Retina (tissue), 1 donor: ENCODE measurements at regions not wholly inside any gene's neighbourhood (a gene's known extent, or its start where the extent isn't known, plus 50 kb on each side); places are given as distances from the start of the nearest gene placed in this dataset.

Experiments
- DNase-seq: peaks from one replicate; pipeline ENCODE4 v3.0.0-alpha.2; 2016

DNA sequence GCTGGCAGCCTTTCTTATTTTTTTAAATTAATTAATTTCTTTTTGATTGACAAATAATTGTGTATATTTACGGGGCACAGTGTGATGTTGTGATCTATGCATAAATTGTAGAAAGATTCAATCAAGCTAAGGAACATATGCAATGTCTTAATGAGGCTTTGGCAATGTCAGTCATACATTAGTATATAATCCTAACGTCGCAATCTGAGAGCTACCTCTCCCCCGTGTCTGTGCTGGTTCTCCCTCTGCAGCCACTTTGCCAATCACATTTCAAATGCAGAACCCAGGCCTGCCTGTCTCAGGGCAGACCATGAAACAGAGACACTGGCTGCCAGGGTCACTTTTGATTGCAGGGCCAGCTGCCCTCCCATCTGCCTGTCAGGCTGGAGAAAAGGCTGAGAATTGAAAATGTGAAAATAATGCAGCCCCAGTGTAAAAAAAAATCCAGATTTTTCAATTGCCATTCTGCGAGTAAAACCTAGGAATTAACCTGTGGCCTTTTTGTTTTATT lies 56.3 kb downstream of the SLC24A2 start:
- DNase-seq: no peak

DNA sequence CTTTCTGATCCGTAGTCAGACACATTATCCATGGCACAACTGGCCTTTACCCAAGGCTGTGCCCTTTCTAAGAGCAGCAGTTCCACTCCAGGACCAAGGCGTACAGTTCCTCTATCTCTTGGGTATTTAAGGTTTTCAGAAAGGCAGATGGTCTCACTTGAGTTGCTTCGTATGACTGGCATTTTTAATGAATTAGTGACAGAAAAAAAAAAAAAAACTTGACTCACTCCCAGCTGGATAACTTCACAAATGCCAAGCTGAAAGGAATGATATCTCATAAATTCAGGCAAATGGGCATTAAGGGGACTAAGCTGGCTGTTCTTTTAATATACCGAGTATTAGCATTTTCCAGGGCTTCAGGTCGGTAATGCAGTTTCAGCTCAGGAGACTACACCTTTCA lies 60.7 kb downstream of the SLC24A2 start:
- DNase-seq: no peak

DNA sequence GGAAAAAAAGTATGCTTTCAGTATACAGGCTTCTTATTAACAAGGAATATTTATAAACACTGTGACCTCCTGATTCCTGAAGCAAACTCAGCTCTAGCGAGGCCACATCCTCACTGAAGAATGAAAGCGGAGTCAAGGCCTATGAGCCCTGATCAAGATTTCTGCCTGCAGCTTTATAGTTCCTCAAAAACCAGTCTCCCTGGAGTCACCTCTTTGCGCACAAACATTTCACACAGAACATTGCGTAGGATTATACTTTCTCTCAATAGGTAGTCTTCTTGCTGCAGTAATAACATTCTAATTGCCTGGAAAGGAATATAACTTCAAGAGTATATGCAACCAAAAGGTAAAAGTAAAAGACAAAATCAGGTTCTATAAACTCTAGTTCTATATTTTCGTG lies 62.9 kb downstream of the SLC24A2 start:
- no peak for DNase-seq

DNA sequence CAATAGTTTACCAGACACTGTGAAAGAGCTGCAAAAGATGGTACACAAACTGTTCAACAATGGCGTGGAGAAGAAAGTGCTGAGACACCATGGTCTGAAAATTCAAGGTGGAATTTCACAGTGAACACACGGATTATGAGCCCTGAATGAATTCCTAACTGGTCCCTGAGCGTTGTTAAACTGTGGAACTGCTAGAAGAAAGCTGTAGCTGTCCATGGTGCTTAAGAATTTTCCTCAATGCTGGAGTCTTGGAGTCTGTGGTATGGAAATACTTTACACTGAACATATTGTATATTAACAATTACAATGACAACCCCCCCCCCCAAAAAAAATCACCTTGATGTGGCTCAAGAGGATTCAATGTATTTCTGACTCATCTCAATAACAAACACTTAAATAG lies 68.5 kb downstream of the SLC24A2 start:
- no peak for DNase-seq

DNA sequence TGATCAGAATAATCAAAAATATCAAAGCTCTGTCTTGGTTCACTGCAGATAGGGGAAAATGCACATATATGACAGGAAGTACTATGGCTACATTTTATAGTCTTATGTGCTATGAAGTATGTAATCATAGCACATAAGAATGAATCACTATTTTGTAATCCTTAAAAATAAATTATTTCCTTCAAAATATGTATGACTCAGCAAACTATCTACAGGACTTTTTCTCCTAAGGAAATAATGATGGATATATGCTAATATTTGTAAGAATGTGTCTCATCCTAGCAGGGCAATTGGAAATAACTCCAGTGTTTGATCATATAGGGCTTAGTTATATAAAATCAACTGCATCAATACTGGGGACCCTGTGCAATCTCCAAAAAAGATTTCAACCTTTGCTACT lies 85.1 kb downstream of the SLC24A2 start:
- DNase-seq: no peak

DNA sequence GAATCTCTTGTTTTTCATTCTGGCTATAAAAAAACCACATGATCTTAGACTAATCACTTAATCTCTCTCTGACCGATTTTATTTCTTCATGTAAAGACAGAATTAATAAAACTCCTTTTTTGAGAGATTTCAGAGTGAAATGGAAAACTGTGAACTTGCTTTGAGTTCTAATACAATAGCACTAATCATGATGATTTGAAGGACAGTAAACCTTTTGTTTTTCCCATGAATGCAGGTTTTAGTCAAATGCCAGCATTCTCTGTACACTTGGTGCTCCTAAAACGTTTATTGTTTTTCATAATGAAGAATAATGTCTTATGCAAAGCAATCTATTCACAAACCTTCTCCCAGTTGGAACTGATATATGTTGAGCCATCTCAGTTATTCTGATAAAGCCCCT lies 86.8 kb downstream of the SLC24A2 start:
- no peak for DNase-seq

DNA sequence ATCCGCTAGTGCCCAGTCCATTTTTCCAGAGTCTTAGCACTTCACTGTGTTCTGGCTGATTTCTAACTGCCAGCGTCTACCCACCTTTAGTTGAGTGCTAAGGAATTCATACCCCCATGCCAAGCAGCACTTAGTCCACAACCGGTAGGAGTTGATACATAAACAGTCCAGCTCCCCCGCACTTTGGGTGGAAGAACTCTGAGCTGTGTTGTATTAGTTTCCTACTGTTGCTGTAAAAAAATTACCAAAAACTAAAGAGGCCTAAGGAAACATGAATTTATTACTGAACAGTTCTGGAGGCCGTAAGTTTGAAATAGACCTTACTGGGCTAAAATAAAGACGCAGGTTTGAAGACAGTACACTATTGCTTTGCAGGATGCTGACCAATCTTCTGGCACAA lies 87.6 kb downstream of the SLC24A2 start:
- DNase-seq: no peak

DNA sequence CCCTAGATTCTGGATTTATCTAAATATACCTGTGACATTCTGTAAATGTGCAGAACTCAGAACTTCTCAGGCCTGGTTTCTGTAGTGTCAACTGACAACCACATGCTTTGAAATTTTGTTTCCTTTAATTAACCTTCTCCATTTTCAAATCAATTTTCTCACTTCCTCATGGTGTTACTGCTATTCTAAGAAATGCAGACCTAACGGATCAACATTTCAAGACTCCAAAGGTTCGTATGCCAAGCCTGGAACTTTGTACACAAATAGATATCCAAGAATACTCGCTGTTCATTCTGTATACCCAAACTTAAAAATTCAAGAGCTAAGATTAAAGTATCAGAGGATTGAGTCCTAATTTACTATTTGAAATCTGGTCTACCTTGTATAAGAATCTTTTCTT lies 88.1 kb downstream of the SLC24A2 start:
- no peak for DNase-seq

DNA sequence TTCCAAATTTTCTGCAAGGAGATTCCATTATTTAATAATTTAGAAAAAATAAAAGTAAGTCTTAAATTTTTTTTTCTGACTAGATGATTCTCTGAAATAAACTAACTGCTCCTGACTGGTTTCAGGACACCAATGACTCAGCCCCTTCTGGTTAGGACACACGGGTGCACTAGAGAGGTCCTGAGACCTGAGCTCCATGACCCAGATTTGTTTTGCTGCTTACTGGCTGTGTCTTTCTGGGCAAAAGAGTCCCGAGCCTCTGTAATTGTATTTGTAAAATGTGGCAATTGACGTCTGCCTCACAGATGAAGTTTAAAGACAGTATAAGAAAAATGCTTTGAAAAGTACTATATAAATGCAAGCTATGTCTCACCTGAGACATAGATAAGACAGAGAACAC lies 89.1 kb downstream of the SLC24A2 start:
- DNase-seq: no peak

DNA sequence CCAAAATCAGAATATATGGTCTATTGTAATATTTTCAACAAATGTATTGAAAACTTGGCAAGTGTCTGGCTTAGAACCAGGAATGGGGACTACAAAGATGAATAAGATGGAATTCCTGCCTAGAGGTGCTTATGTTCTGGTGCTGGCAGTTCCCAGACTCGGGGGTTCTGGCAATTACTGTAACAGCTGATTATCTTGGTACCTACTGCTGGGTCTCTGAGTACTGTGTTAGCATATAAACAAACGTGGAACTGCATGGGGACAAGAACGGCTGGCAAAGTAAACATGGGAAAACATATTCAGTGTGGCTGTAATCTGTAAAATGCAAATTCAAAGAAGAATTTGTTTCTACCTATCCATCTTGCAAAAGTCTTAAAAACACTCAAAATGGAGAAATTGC lies 89.9 kb downstream of the SLC24A2 start:
- no peak for DNase-seq

DNA sequence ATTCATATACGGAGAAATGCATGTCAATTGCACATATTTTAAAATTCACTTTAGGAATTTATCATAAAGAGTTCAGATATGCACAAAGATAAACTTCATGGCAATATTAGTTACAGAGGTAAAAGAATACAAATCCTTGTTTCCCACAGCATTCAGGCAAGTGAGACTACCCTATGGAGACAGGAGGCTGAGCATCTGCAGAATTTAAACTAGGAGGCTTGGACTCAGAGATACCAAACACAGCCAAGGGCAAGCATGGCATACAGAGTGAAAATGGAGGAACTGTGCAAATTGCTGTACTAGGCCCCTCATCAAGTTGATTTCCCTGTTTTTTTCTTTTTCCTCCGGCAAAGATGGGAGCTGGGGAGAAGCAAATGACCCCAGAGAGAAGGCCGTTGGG lies 94.2 kb downstream of the SLC24A2 start:
- DNase-seq: no peak

DNA sequence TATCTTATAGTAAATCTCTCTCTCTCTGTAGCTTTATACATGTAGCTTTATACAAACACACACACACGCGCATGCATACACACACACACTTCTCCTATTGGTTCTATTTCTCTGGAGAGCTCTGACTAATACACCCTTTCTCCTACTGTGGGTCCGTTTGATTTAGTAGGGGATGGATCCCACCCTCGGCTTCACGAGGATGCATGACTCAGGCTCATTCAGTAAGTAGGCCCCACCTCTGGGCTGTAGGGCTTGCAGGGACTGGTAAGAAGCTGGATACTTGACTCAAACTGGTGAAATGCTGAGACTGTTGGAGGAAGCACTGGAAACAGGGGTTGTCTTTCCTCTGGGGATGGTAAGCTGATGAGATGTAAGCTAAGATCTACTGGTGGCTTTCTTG lies 98.7 kb downstream of the SLC24A2 start:
- no peak for DNase-seq

DNA sequence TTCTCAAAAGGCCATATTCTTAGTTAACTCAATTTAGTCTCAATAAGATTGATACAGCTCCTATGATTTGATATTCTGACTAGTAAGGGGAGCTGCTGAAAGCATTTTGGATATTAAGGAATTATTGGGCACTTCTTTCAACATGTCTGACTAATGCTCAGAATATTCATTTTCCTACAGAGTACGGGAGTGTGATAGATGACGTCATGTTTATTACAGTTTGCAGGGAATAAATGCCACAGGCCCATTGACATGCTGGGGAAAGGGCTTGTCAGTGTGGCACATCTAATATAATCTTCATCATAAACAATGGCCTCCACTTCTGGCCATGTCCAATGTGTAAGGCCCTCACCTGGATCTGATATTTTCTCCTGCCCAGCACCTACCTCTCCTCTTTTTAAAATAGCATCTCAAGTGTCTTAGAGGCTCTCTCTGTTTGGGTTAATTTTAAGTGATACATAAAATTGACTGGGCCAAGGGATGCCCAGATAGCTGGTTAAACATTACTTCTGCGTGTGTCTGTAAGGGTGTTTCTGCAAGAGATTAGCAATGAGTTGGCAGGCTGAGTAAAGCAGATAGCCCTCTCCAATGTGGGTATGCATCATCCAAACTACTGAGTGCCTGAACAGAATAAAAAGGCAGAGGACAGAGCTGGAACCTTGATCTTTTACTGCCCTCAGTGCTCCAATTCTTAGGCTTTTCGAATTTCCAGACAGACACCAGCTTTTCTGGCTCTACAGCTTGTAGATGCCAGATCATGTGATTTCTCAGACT lies 99.3 kb downstream of the SLC24A2 start:
- no peak for DNase-seq

DNA sequence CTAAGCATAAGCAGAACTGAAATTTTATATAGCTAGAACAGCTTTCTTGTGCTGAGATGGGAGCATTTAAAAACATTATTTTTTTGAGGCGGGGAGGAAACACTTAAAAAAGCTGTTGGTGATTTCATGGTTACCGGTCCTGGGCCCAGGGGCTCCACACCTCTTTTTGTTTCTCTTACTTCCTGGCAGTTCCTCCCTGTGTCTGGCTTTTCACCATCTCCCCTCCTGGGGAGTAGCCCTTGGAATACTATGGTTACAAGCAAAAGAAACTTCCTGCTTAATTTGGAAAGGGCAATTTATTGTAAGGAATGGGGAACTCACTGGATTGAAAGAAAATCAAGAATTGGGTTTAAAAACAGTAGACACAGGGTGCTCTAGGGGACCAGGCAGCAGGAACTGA lies 105.1 kb downstream of the SLC24A2 start:
- DNase-seq: no peak

DNA sequence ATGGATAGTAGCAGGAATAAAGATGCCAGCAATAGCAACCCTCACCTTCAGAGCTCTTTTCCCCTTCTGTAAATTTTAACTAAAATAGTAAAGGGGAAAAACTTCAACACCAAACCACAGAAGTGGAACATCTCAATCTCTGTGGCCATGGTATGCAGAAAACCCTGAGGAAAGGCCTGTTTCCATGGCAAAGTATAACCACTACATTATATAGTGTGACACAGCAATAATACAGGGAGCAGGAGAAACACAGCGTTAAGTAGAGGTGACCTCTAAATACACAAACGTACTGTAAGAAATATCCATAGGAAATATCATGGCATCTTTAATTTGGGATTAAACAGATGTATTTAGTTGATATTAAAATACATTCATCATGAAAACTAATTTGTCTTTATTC lies 106.4 kb downstream of the SLC24A2 start:
- DNase-seq: no peak

DNA sequence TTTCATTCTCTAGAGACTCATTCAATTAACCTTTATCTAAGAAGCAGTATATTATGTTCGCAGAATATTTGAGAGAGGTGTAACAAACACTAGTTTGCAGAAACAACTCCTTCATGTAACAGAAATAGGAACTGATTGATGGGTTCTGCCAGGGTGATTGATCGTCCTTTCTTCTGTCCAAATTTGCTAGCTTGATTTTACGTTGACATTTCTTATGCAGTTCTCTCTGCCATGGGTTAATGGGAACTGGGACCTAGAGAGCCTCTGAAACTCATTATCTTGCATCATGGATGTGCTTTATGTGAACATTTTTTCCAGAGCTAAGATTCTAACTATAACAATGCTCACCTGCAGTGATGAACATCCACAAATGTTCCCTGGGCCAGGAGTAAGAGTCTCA lies 107.0 kb downstream of the SLC24A2 start:
- DNase-seq: no peak

DNA sequence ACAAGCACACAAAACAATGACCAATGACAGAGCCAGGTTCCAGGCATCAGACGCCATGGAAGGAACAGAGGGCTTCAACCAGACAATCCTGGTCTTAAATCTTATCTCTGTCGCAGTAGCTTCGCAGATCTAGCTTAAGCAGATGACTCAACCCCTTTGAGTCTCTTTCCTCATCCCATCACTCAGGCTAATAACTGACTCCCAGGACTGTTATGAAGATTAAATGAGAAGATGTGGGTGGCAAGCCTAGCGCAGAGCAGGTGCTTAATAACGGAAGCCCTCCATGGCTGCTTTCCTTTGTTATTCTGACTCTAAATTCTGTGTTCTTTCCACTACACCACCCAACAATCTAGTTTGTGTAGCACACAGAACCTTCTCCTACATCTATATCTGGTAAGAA lies 110.9 kb downstream of the SLC24A2 start:
- DNase-seq: no peak

DNA sequence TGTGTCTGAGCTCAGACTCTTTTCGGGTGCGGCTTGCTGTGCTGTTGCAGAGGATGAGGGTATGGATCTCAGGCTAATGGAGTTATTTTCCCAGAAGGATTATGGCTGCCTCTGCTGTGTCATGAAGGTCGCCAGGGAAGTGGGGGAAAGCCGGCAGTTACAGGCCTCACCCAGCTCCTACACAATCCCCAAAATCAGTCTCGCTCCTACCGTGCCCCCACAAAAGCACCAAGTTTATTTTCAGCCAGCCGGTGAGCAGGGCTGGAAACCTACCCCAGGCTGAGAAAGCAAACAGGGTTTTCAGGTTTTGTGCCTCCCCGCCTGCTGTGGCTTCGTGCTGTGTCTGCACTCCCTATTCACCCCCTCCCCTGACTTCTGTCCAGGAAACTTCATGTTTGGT lies 113.3 kb downstream of the SLC24A2 start:
- DNase-seq: no peak

DNA sequence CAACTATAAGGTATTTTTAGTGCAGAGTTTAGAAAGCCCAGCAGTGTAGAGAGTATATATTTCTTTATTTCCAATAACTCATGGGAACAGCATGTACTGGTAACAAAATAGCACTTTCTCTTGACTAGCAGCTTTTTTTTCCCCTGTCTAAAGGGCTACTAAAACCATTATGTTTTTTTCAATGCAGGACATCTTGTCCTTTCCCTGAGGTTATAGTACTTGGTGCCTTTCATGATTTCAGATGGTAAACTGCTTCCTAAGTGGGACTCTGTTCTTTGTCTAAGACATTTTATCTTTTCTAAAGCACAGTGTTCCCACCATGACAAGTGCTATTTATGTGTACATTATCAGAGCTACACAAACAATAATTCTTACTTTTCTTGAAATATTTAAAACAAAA lies 122.3 kb downstream of the SLC24A2 start:
- DNase-seq: no peak

DNA sequence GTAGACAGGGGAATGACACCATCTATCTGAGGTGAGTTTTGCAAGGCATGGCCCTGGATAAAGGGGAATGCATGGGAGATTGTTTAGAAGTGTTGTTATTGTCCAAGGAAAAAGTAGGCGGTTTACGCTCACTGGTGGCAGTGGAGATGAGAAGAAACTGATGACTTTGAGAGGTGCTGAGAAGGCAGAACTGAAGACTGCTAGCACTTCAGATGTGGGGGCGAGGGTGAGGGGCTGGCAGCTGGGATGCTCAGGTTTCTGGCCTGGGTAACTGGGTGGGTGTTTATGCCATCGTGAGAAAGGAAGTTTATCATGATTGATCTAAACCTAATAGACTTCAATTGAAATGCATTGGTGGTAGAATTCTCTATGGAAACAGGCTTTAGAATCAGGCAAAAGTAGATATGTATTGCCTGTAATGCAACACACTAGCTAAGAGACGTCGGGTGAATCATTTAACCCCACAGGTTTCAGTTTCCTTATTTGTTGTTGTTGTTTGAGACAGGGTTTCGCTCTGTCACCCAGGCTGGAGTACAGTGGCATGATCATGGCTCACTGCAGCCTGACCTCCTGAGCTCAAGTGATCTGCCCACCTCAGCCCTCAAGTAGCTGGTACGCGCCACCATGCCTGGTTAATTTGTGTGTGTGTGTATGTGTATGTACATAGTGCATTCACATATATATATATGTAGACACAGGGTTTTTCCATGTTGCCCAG lies 123.5 kb downstream of the SLC24A2 start:
- no peak for DNase-seq

DNA sequence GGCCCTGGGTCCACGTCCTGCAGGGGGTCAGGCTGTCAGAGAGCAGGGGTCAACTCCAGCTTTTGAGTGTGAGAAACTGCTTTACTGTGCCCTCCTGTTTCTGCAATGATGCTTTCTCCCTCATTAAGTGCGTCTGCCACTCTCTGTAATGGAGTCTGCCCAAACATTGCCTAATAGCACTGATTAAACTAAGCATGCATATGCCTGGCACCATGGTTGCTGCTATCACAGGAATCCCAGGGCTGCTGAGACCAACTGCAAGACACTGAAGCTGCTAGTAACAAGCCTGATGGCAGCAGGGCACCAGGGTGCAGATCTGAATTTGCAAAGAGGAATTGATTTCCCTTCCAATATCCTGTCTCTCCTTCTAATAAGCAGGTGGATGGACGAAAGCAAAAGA lies 125.3 kb downstream of the SLC24A2 start:
- no peak for DNase-seq

DNA sequence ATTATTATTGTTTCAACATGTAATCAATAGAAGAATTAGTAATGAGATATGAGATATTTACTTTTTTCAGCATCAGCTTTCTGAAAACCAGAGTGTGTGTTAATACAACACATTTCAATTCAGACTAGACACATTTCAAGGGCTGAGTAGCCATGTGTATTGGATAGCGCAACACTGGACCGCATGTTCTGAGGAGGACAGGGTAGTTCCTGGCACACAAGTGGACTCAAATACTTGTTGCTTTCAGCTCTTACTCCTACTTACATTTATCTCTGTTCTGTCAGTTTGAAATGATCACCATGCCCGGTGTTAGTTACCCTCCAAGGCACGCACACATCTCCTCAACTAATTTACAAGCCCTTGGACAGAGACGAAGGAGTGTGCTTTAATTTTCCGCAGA lies 126.6 kb downstream of the SLC24A2 start:
- no peak for DNase-seq

DNA sequence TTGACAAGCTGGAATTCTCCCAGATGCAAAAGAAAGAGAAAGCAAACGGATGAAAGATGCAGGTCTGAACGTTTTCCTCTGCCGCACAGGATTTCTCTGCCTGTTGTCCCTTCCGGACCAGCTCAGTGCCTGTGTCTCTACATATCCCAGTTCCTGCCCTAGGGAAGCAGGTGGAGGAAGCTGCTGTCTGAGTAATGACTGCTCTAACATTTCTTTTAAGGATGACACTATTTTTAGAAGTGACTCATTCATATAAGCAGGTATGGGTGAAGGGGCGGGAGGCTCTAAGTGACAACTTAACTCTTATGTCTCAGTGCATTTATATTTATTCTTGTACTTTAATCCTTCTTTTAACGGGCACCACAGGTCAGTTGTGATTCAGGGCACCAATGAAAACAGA lies 128.8 kb downstream of the SLC24A2 start:
- no peak for DNase-seq

DNA sequence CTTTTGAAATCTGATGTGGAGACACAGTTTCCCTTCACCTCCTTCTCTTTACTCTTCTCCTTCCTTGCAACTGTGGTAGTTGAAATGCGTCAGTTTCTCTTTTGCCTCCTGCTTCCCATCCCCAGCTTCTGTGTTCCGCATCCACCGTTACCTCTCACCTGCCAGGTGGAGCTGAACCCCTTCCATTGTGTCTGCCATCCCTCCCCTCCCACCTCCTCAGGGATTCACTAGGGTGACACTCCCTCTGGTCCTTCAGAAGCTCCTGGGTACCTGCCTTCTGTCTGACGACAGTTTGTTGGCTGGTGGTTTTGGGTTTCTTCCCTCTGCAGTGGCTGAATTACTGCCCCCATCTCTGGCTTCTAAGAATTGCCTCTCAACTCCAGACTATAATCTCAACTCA lies 132.1 kb downstream of the SLC24A2 start:
- DNase-seq: no peak

DNA sequence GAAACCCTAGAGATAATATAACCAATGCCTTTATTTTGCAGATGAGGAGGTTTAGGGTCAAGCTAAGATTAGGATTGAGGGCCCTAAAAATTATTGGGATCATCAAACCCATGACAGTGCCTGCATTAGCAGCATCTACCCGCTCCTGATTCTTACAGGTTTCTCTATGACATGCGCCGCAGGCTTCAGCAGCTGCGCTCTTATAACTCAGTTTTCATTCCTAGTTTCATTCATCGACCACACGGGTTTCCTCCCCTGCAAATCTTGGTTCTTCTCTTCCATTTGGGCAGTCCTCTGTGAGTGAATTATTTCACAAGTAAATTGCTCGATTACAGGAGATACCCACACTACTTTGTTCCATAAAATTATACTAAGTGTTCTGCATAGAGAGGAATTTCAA lies 137.2 kb downstream of the SLC24A2 start:
- no peak for DNase-seq
